AG04450 (cell line): ENCODE measurements at regions not wholly inside any gene's neighbourhood (a gene's known extent, or its start where the extent isn't known, plus 50 kb on each side); places are given as distances from the start of the nearest gene placed in this dataset.

ENCODE experiments used
- CTCF ChIA-PET: fragments of 300-600, 350-600 bp; formaldehyde crosslinking; extraction: SDS; loops from one replicate; lab custom pipeline; 2022; ENCODE audit warnings: antibody characterized with exemption, inconsistent platforms; lab: Charles Lee
- POLR2A ChIA-PET: fragments of 350-600 bp; formaldehyde crosslinking; extraction: SDS; loops from one replicate; lab custom pipeline; 2021; ENCODE audit warnings: antibody characterized with exemption, inconsistent platforms; lab: Yijun Ruan, JAX
- DNase-seq: peaks from one replicate; pipeline ENCODE4 v3.0.0-alpha.2; 2011; ENCODE audit warnings: low read depth, low spot score
- H3K27ac ChIP-seq: one replicate; pipeline ENCODE4 v1.5.1; 2012; ENCODE audit warnings: low read depth, low read length, control low read depth
- H3K27me3 ChIP-seq: one replicate; pipeline ENCODE4 v1.6.0; 2012; ENCODE audit warnings: low read length; ENCODE audit not compliant: control insufficient read depth, insufficient read depth
- H3K4me3 ChIP-seq: 2 replicates; pipeline ENCODE4 v1.5.1; 2011; ENCODE audit warnings: mild to moderate bottlenecking, low read depth, low read length, control low read depth
- H3K9me3 ChIP-seq: 2 replicates; pipeline ENCODE4 v1.5.1; 2012; ENCODE audit warnings: low read length; ENCODE audit not compliant: control insufficient read depth, insufficient read depth
- TF ChIP-seq, protein P1 (sequence below): IDR thresholded peaks from 2 replicates; pipeline ENCODE4 v1.5.1; 2011; ENCODE audit warnings: low read depth, low read length, control low read depth, inconsistent platforms

DNA sequence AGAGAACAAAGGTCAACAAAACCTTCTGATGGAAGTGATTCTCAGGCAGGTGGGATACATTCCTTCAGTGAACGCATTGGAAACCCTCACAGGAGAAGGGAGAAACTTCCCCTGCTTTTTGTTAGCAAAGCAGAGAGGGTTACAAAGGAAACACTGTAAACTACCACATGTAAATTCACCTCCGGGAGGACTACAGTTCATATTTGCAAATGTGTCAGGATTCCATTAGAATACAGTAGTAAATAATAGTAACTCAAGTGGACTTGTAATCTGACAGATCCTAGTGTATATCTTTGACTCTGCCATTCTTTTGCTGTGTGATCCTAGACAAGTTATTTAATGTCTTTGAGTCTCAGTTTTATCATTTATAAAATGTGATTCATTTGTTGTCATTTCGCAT, 504.3 kb upstream of the NRP1 start:
- H3K27me3 ChIP-seq, result peaks cover 4% of the 10 kb centered on the region
- H3K27ac ChIP-seq, result no peak overlapping the region
- CTCF ChIA-PET, result no interaction called here
- POLR2A ChIA-PET, result no interaction called here
- H3K4me3 ChIP-seq, result no peak overlapping the region
- TF ChIP-seq, protein P1, sequence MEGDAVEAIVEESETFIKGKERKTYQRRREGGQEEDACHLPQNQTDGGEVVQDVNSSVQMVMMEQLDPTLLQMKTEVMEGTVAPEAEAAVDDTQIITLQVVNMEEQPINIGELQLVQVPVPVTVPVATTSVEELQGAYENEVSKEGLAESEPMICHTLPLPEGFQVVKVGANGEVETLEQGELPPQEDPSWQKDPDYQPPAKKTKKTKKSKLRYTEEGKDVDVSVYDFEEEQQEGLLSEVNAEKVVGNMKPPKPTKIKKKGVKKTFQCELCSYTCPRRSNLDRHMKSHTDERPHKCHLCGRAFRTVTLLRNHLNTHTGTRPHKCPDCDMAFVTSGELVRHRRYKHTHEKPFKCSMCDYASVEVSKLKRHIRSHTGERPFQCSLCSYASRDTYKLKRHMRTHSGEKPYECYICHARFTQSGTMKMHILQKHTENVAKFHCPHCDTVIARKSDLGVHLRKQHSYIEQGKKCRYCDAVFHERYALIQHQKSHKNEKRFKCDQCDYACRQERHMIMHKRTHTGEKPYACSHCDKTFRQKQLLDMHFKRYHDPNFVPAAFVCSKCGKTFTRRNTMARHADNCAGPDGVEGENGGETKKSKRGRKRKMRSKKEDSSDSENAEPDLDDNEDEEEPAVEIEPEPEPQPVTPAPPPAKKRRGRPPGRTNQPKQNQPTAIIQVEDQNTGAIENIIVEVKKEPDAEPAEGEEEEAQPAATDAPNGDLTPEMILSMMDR, result no peak
- no peak for DNase-seq
- no peaks in the 10 kb centered on the region for H3K9me3 ChIP-seq

DNA sequence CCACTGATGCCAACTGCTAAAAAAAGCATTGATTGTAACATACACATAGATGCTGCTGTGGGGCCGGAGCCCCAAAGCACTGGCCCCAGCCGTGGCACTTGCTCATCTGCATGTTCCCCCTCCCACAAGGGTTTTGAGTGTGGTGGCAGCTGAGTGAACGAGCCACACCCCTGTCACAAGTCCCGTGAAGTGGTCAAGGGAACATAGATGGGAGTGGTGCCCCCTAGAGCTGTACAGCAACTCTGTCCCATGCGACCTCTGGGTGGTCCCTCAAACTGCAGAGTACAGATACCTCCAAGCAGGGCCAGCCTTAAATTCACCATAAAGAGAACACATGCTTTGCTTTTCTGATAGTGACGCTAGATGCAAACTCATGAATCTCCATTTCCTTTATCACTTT, 503.3 kb upstream of the NRP1 start:
- Histone ChIP-seq H3K4me3 (no peak overlapping the region), H3K27ac (no peak overlapping the region), H3K27me3 (peaks cover 4% of the 10 kb centered on the region), H3K9me3 (no peaks in the 10 kb centered on the region)
- ChIA-PET POLR2A (no interaction called here), CTCF (no interaction called here)
- TF ChIP-seq, protein P1, result no peak
- DNase-seq, result no peak

DNA sequence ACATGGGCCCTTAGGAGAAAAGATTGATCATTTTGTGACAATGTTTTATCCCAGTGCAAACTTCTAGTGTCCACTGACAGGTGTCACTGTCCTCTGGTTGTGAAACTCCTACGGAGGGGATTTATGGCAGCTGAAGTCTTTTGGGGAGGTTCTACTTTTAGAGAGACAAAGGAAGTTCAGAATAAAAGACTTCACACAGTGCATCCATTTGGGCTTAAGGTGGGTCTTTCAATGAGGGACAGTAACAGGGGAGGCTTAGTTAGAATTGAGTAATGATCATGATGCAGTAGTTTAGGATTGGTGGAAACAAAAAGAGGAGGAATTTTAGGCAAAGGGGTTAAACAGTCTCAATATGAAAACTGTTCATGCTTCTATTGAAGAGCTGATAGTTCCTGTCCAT, 501.1 kb upstream of the NRP1 start:
- CTCF ChIA-PET, result no interaction called here
- TF ChIP-seq, protein P1, result no peak
- no peak for DNase-seq
- no peaks in the 10 kb centered on the region for H3K9me3 ChIP-seq
- H3K27ac ChIP-seq, result no peak overlapping the region
- H3K4me3 ChIP-seq, result no peak overlapping the region
- POLR2A ChIA-PET, result no interaction called here
- peaks cover 4% of the 10 kb centered on the region for H3K27me3 ChIP-seq

- no peak overlapping the region for H3K4me3 ChIP-seq
- H3K9me3 ChIP-seq, result no peaks in the 10 kb centered on the region
- H3K27me3 ChIP-seq, result peaks cover 4% of the 10 kb centered on the region
- TF ChIP-seq, protein P1, result no peak
- H3K27ac ChIP-seq, result no peak overlapping the region
- POLR2A ChIA-PET, result no interaction called here
- CTCF ChIA-PET, result no interaction called here
- DNase-seq, result no peak
Measured at GRCh38 chr10:33833566-33833965, 499.1 kb upstream of the NRP1 start.

DNA sequence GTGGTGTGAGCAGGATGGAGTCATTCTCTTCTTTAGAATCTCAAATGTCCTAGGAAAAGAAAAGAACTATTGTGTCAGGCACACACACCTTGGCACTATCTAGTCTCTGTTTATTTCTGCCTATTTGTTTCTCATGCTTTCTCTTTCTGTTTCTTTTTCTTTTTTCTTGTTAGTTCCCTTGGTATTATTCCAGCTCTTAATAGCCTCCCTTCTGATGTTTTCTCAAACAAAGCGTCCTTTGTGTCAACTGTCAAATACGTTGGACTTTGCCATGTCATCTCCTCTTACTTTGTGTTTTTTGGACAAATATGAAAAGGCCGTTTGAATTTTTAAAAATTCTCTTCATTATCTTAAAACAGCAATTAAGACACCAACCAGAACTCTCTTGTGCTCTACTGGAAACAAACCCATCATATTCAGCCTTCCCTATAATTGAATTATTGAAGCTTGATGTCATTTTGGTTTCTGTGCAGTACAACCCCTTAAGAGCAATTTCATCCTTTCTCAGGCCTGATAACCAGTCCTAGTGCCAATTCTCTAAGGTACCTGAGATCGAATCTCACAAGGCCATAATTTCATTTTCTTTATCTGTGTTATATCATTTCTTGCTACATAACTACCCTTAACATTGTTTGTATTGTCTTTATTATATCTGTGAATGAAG, 497.8 kb upstream of the NRP1 start:
- TF ChIP-seq, protein P1, result no peak
- H3K27ac ChIP-seq, result no peak overlapping the region
- ChIA-PET POLR2A (no interaction called here), CTCF (interaction anchor here (0.7 kb wide), 1 partner anchor 638 kb away, joined by 3 read pairs; no protein-coding TSS in a partner anchor)
- DNase-seq, result no peak
- no peak overlapping the region for H3K4me3 ChIP-seq
- no peaks in the 10 kb centered on the region for H3K9me3 ChIP-seq
- H3K27me3 ChIP-seq, result peaks cover 4% of the 10 kb centered on the region
